ENCODE measurements at regions not wholly inside any gene's neighbourhood (a gene's known extent, or its start where the extent isn't known, plus 50 kb on each side); places are given as distances from the start of the nearest gene placed in this dataset.

DNA sequence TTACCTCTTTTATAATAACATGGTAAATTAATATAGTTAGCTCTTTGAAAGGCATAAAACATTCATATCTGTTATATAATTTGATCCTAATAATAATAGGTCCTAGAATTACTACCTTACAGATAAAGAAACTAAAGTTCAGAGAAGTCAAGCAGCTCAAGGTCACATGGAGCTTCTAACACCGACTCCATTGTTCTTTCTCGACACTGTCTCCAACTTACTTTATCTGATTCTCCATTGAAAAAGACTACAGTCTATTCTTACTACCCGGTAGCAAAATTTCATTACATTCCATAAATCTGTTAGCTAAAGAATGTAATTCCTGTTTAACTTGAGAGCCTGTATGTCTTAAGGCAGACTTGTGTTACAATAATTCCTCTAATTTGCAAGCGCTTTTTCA lies 96.3 kb upstream of the TMEM161B start:
- DNase-seq (ENCODE audit: low spot score): no peak

DNA sequence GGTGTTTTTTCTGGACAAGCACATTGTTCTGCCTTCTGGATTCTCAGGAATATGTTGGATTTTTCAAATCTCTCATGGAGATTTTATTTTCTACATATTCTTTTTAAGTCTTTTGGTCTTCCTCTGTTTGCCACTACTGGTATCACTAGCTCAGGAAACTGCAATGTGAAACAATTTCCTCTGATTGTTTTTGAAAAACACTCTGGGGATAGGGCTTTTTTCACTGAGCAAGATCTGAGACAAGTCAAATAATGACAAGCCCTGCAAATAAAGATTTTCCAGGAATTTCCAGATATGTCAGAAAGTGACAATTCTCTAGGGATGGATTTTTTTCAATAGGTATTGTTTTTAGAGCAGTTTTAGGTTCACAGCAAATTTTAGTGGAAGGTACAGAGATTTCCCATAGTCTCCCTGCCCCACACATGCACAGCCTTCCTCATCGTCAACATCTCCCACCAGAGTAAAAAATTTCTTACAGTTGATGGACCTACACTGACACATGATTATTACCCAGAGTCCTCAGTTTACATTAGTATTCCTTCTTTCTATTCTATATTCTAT lies 86.9 kb upstream of the TMEM161B start:
- no peak for DNase-seq (ENCODE audit: low spot score)

DNA sequence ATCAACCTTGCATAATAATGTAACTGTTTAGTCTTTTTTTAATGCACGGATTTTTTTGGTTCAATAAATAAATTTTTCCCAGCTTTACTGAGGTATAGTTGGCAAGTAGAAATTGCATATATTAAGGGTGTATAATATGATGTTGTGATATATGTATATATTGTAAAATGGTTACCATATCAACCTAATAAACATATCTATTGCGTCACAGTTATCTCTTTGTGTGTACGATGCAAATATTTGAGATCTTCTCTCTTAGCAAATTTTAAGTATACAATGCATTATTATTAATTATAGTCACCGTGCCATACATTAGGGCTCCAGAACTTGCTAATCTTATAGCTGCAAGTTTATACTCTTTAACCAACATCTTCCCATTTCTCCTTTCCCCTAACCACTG lies 57.2 kb upstream of the TMEM161B start:
- no peak for DNase-seq (ENCODE audit: low spot score)

- no peak for DNase-seq (ENCODE audit: low spot score)
Measured at GRCh38 chr5:88322785-88323184, 54.1 kb upstream of the TMEM161B start.
